ENCODE measurements at regions not wholly inside any gene's neighbourhood (a gene's known extent, or its start where the extent isn't known, plus 50 kb on each side); places are given as distances from the start of the nearest gene placed in this dataset.

GRCh38 chr20:6468423-6469116 lies 298.9 kb upstream of the BMP2 start:
- TF ChIP-seq ATOH8 (CRISPR knock-in tag; IDR thresholded peaks at IDR 0.05; ENCODE audit: low read depth) (no peak), ZC3H11A (IDR thresholded peaks at IDR 0.05) (no peak)
- no peak overlapping the region for H3K4me3 ChIP-seq
- no peak overlapping the region for H3K4me2 ChIP-seq
- no peak for DNase-seq (ENCODE audit: low read depth in 1 of 2, low spot score in 1 of 2)
- ChIA-PET CTCF (no interaction called here), POLR2A (no interaction called here)
- ATAC-seq = no peak
- H3K27ac ChIP-seq = no peak overlapping the region
- no peaks in the 10 kb centered on the region for H3K4me1 ChIP-seq
- H3K9me3 ChIP-seq = no peaks in the 10 kb centered on the region
- FAIRE-seq = no peak
- 19% methylated on average over 2 of the region's 2 CpGs for WGBS (ENCODE audit: missing lambda C conversion rate)

- CTCF ChIA-PET = interaction anchor here (0.6 to 0.8 kb wide), 2 partner anchors 13 to 14 kb away, joined by 3 read pairs; no protein-coding TSS in a partner anchor
- DNase-seq (ENCODE audit: low read depth in 1 of 2, low spot score in 1 of 2) (no peak), ATAC-seq (no peak), FAIRE-seq (no peak)
- Histone ChIP-seq H3K27ac (no peak overlapping the region), H3K4me1 (no peaks in the 10 kb centered on the region), H3K4me2 (no peak overlapping the region), H3K4me3 (no peak overlapping the region), H3K9me3 (no peaks in the 10 kb centered on the region)
- TF ChIP-seq KDM5A (IDR thresholded peaks at IDR 0.05) = no peak
- TF ChIP-seq HDAC2 (IDR thresholded peaks at IDR 0.05) = no peak
- no peak for TF ChIP-seq GATA3 (IDR thresholded peaks at IDR 0.05; ENCODE audit: borderline replicate concordance)
- no peak for TF ChIP-seq SREBF2 (IDR thresholded peaks at IDR 0.05)
- TF ChIP-seq HEYL (CRISPR knock-in tag; IDR thresholded peaks at IDR 0.05) = no peak
- TF ChIP-seq FOXS1 (CRISPR knock-in tag; IDR thresholded peaks at IDR 0.05) = no peak
- no peak for TF ChIP-seq FOSB (CRISPR knock-in tag; IDR thresholded peaks at IDR 0.05)
- no peak for TF ChIP-seq CBX8 (IDR thresholded peaks at IDR 0.05)
- TF ChIP-seq CTCF (IDR thresholded peaks at IDR 0.05) = no peak
- no peak for TF ChIP-seq CHD2 (IDR thresholded peaks at IDR 0.05; ENCODE audit: low read length, partially characterized antibody)
- TF ChIP-seq CBX2 (IDR thresholded peaks at IDR 0.05; ENCODE audit: borderline replicate concordance, low read depth) = no peak
- TF ChIP-seq CHD4 (IDR thresholded peaks at IDR 0.05; ENCODE audit: borderline replicate concordance) = no peak
- TF ChIP-seq JUNB (IDR thresholded peaks at IDR 0.05) = no peak
- TF ChIP-seq FOSL2 (IDR thresholded peaks at IDR 0.05) = no peak
- TF ChIP-seq FOSL2 (CRISPR knock-in tag; IDR thresholded peaks at IDR 0.05) = no peak
- TF ChIP-seq TFCP2L1 (CRISPR knock-in tag; IDR thresholded peaks at IDR 0.05) = no peak
- TF ChIP-seq EHMT2 (IDR thresholded peaks at IDR 0.05; ENCODE audit: low read depth) = no peak
- no peak for TF ChIP-seq CEBPB (IDR thresholded peaks at IDR 0.05)
- WGBS (ENCODE audit: missing lambda C conversion rate) = 0% methylated on average over 2 of the region's 2 CpGs
- POLR2A ChIA-PET = no interaction called here
Observed at GRCh38 chr20:6467562-6467961, 299.9 kb upstream of the BMP2 start.

- no peak overlapping the region for H3K4me2 ChIP-seq
- no peak for TF ChIP-seq MAX (IDR thresholded peaks at IDR 0.05)
- TF ChIP-seq USF2 (IDR thresholded peaks at IDR 0.05) = no peak
- no peak for TF ChIP-seq NR3C1 (IDR thresholded peaks at IDR 0.05)
- TF ChIP-seq FOXS1 (CRISPR knock-in tag; IDR thresholded peaks at IDR 0.05) = no peak
- TF ChIP-seq RAD21 (conservative IDR thresholded peaks at IDR 0.05 in 1 of 2, IDR thresholded peaks at IDR 0.05 in 1 of 2) = no peak
- TF ChIP-seq KDM1A (IDR thresholded peaks at IDR 0.05; ENCODE audit: low read depth) = no peak
- H3K4me3 ChIP-seq = no peak overlapping the region
- no peak overlapping the region for H3K27ac ChIP-seq
- H3K9me3 ChIP-seq = no peaks in the 10 kb centered on the region
- FAIRE-seq = no peak
- 6% methylated on average over 6 of the region's 6 CpGs for WGBS (ENCODE audit: missing lambda C conversion rate)
- ChIA-PET CTCF (interaction anchor here (1.2 kb wide), 1 partner anchor 31 kb away, joined by 3 read pairs; no protein-coding TSS in a partner anchor), POLR2A (no interaction called here)
- no peak for ATAC-seq
- H3K4me1 ChIP-seq = no peaks in the 10 kb centered on the region
- no peak for DNase-seq (ENCODE audit: low read depth in 1 of 2, low spot score in 1 of 2)
Observed at GRCh38 chr20:6466075-6466810, 301.2 kb upstream of the BMP2 start.

Data from A549 (cell line).